ENCODE measurements at regions not wholly inside any gene's neighbourhood (a gene's known extent, or its start where the extent isn't known, plus 50 kb on each side); places are given as distances from the start of the nearest gene placed in this dataset.

GRCh38 chr4:104901961-104902605 is 244.6 kb upstream of the TET2 start:
- H3K27ac ChIP-seq: no peak overlapping the region
- TF ChIP-seq CTCF (IDR thresholded peaks at IDR 0.05; ENCODE audit: low read depth, low read length, missing control alignments): no peak
- H3K36me3 ChIP-seq (replicated peaks): no peaks in the 10 kb centered on the region
- DNase-seq: no peak
- no peak overlapping the region for H3K4me3 ChIP-seq (ENCODE audit: low read depth, low read length)
- in situ Hi-C loops (cut with HindIII; ENCODE audit: low pct_ligation_motif_present, low sequenced_read_pairs): no loop called here
- H3K27me3 ChIP-seq (replicated peaks): no peaks in the 10 kb centered on the region

GRCh38 chr4:104905065-104905464 is 241.6 kb upstream of the TET2 start:
- Histone ChIP-seq H3K27ac (no peak overlapping the region), H3K4me3 (ENCODE audit: low read depth, low read length) (no peak overlapping the region), H3K27me3 (replicated peaks) (no peaks in the 10 kb centered on the region), H3K36me3 (replicated peaks) (no peaks in the 10 kb centered on the region)
- no peak for DNase-seq
- TF ChIP-seq CTCF (IDR thresholded peaks at IDR 0.05; ENCODE audit: low read depth, low read length, missing control alignments): no peak
- in situ Hi-C loops (cut with HindIII; ENCODE audit: low pct_ligation_motif_present, low sequenced_read_pairs): no loop called here

GRCh38 chr4:104905546-104905945 is 241.1 kb upstream of the TET2 start:
- TF ChIP-seq CTCF (IDR thresholded peaks at IDR 0.05; ENCODE audit: low read depth, low read length, missing control alignments): no peak
- in situ Hi-C loops (cut with HindIII; ENCODE audit: low pct_ligation_motif_present, low sequenced_read_pairs): no loop called here
- no peaks in the 10 kb centered on the region for H3K27me3 ChIP-seq (replicated peaks)
- H3K4me3 ChIP-seq (ENCODE audit: low read depth, low read length): no peak overlapping the region
- no peak for DNase-seq
- H3K36me3 ChIP-seq (replicated peaks): no peaks in the 10 kb centered on the region
- no peak overlapping the region for H3K27ac ChIP-seq

GRCh38 chr4:104906276-104906675 is 240.4 kb upstream of the TET2 start:
- no peaks in the 10 kb centered on the region for H3K27me3 ChIP-seq (replicated peaks)
- H3K27ac ChIP-seq: no peak overlapping the region
- in situ Hi-C loops (cut with HindIII; ENCODE audit: low pct_ligation_motif_present, low sequenced_read_pairs): no loop called here
- DNase-seq: no peak
- no peaks in the 10 kb centered on the region for H3K36me3 ChIP-seq (replicated peaks)
- no peak for TF ChIP-seq CTCF (IDR thresholded peaks at IDR 0.05; ENCODE audit: low read depth, low read length, missing control alignments)
- no peak overlapping the region for H3K4me3 ChIP-seq (ENCODE audit: low read depth, low read length)

- H3K36me3 ChIP-seq (replicated peaks): no peaks in the 10 kb centered on the region
These were observed 239.5 kb upstream of the TET2 start for GRCh38 chr4:104907074-104907649.

More at GRCh38 chr4:104907074-104907649, 239.5 kb upstream of the TET2 start:
- no peak for DNase-seq
- no peak for TF ChIP-seq CTCF (IDR thresholded peaks at IDR 0.05; ENCODE audit: low read depth, low read length, missing control alignments)
- Histone ChIP-seq H3K4me3 (ENCODE audit: low read depth, low read length) (no peak overlapping the region), H3K27ac (no peak overlapping the region), H3K27me3 (replicated peaks) (no peaks in the 10 kb centered on the region)
- in situ Hi-C loops (cut with HindIII; ENCODE audit: low pct_ligation_motif_present, low sequenced_read_pairs): no loop called here

All from brain microvascular endothelial cell (primary cell).